SK-N-SH (cell line): ENCODE measurements at regions not wholly inside any gene's neighbourhood (a gene's known extent, or its start where the extent isn't known, plus 50 kb on each side); places are given as distances from the start of the nearest gene placed in this dataset.

Experiments used
- ELF1 ChIP-seq: IDR thresholded peaks from 2 replicates; pipeline ENCODE4 v1.4.0; 2012
- EZH2phosphoT487 ChIP-seq: fragments of 200-600 bp; sonication (generic); IDR thresholded peaks from 2 replicates; pipeline ENCODE4 v1.6.1; 2017; ENCODE audit warnings: low read depth, mixed run types, mild to moderate bottlenecking, antibody characterized with exemption, moderate library complexity, borderline replicate concordance
- NFIC ChIP-seq: IDR thresholded peaks from 2 replicates; pipeline ENCODE4 v1.4.0; 2012; ENCODE audit warnings: borderline replicate concordance
- RXRA ChIP-seq: IDR thresholded peaks from 2 replicates; pipeline ENCODE4 v1.4.0; 2012; ENCODE audit warnings: low read depth, mild to moderate bottlenecking, borderline replicate concordance
- TF ChIP-seq, protein P1 (sequence below): fragments of 200-600 bp; sonication (generic); IDR thresholded peaks from 2 replicates; pipeline ENCODE4 v1.6.1; 2017; ENCODE audit warnings: antibody characterized with exemption, mild to moderate bottlenecking, moderate library complexity

GRCh38 chr4:136203199-136203598 is 1329.1 kb downstream of the PCDH18 start:
- TF ChIP-seq, protein P1, sequence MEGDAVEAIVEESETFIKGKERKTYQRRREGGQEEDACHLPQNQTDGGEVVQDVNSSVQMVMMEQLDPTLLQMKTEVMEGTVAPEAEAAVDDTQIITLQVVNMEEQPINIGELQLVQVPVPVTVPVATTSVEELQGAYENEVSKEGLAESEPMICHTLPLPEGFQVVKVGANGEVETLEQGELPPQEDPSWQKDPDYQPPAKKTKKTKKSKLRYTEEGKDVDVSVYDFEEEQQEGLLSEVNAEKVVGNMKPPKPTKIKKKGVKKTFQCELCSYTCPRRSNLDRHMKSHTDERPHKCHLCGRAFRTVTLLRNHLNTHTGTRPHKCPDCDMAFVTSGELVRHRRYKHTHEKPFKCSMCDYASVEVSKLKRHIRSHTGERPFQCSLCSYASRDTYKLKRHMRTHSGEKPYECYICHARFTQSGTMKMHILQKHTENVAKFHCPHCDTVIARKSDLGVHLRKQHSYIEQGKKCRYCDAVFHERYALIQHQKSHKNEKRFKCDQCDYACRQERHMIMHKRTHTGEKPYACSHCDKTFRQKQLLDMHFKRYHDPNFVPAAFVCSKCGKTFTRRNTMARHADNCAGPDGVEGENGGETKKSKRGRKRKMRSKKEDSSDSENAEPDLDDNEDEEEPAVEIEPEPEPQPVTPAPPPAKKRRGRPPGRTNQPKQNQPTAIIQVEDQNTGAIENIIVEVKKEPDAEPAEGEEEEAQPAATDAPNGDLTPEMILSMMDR: no peak
- TF ChIP-seq NFIC: no peak
- no peak for TF ChIP-seq ELF1
- TF ChIP-seq RXRA: no peak
- TF ChIP-seq EZH2phosphoT487: no peak
